H1 (cell line): ENCODE measurements at regions not wholly inside any gene's neighbourhood (a gene's known extent, or its start where the extent isn't known, plus 50 kb on each side); places are given as distances from the start of the nearest gene placed in this dataset.

Source experiments
- BCL11A ChIP-seq, 2 experiments: IDR thresholded peaks; one replicate each; pipeline ENCODE4 v1.6.1; 2011; ENCODE audit warnings: low read depth in 2 of 2, low read length in 2 of 2, mild to moderate bottlenecking in 2 of 2
- CBX5 ChIP-seq: fragments of 300-800, 300-1000 bp; sonication (generic); IDR thresholded peaks from 2 replicates; pipeline ENCODE4 v1.7.1; 2016; ENCODE audit warnings: antibody characterized with exemption, low read length, low read depth
- CHD7 ChIP-seq: fragments of 300-600 bp; sonication (generic); IDR thresholded peaks from 2 replicates; pipeline ENCODE4 v1.7.1; 2012; ENCODE audit warnings: low read length, moderate library complexity, mild to moderate bottlenecking, inconsistent platforms; ENCODE audit not compliant: insufficient replicate concordance
- CREB1 ChIP-seq: IDR thresholded peaks from 2 replicates; pipeline ENCODE4 v1.6.1; 2012; ENCODE audit warnings: inconsistent platforms
- EGR1 ChIP-seq: IDR thresholded peaks from 2 replicates; pipeline ENCODE4 v1.6.1; 2011; ENCODE audit warnings: low read depth, low read length, borderline replicate concordance
- GABPA ChIP-seq: IDR thresholded peaks from 2 replicates; pipeline ENCODE4 v1.6.1; 2011; ENCODE audit warnings: mild to moderate bottlenecking, low read length, moderate library complexity, borderline replicate concordance; ENCODE audit not compliant: insufficient read depth
- HDAC2 ChIP-seq, 2 experiments: fragments of 300-600 bp in 1 of 2; sonication (generic) in 1 of 2; IDR thresholded peaks; 2 replicates each; pipeline ENCODE4 v1.6.1; 2011 to 2012; ENCODE audit warnings: low read depth in 2 of 2, low read length in 2 of 2, mild to moderate bottlenecking in 2 of 2, moderate library complexity in 2 of 2, borderline replicate concordance in 1 of 2, inconsistent platforms in 1 of 2
- NANOG ChIP-seq: IDR thresholded peaks from 2 replicates; pipeline ENCODE4 v1.6.1; 2011; ENCODE audit warnings: low read length, low read depth, mild to moderate bottlenecking, inconsistent platforms; ENCODE audit not compliant: insufficient read depth, poor library complexity, severe bottlenecking
- SIN3A ChIP-seq, 2 experiments: IDR thresholded peaks in 1 of 2; conservative IDR thresholded peaks in 1 of 2; 2 replicates each; pipeline ENCODE4 v1.6.1; 2011 to 2012; ENCODE audit warnings: low read length in 2 of 2, improper control_type of control experiment in 1 of 2, low read depth in 1 of 2, mild to moderate bottlenecking in 1 of 2
- TF ChIP-seq, protein P1 (sequence below): IDR thresholded peaks from 2 replicates; pipeline ENCODE4 v1.6.1; 2012; ENCODE audit warnings: low read length, inconsistent platforms

DNA sequence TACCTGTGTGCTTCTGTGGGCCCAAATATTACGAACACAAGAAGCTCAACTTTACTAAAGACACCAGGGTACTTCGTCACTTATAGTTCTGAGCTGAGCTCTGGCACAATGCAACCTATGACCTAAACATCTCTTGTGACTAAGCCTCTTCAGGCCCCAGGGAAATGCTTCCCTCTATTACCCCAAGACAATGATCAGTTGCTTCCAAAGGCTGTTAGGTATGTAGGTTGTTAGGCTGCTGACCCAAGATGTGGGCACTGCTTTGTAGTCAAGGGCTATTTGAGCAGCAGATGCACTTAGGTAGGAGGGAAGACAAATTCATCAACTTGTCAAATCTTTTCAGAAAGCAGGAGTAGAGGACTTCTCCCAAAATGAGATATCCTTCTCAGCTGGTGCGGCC is 640.1 kb downstream of the EPHA4 start (continued):
- no peak for TF ChIP-seq CHD7
- TF ChIP-seq GABPA = no peak
- no peak for TF ChIP-seq EGR1
- no peak for TF ChIP-seq HDAC2 (IDR thresholded peaks at IDR 0.05; ENCODE audit: borderline replicate concordance in 1 of 2, low read depth in 2 of 2, low read length in 2 of 2)
- no peak for TF ChIP-seq SIN3A (conservative IDR thresholded peaks at IDR 0.05 in 1 of 2, IDR thresholded peaks at IDR 0.05 in 1 of 2; ENCODE audit: low read depth in 1 of 2, low read length in 2 of 2)
- TF ChIP-seq CREB1 = no peak
- no peak for TF ChIP-seq BCL11A (IDR thresholded peaks at IDR 0.05; ENCODE audit: low read depth in 2 of 2, low read length in 2 of 2)
- TF ChIP-seq NANOG = no peak
- TF ChIP-seq CBX5 = no peak
- TF ChIP-seq, protein P1, sequence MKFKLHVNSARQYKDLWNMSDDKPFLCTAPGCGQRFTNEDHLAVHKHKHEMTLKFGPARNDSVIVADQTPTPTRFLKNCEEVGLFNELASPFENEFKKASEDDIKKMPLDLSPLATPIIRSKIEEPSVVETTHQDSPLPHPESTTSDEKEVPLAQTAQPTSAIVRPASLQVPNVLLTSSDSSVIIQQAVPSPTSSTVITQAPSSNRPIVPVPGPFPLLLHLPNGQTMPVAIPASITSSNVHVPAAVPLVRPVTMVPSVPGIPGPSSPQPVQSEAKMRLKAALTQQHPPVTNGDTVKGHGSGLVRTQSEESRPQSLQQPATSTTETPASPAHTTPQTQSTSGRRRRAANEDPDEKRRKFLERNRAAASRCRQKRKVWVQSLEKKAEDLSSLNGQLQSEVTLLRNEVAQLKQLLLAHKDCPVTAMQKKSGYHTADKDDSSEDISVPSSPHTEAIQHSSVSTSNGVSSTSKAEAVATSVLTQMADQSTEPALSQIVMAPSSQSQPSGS = no peak
